Osteoblast (primary cell): ENCODE measurements at regions not wholly inside any gene's neighbourhood (a gene's known extent, or its start where the extent isn't known, plus 50 kb on each side); places are given as distances from the start of the nearest gene placed in this dataset.
A peak's percentile ranks its signal among the peaks of the same experiment; 100 is the strongest.

Source experiments
- DNase-seq: peaks from one replicate; pipeline ENCODE4 v3.0.0; 2011; ENCODE audit warnings: low spot score, mixed read lengths; ENCODE audit not compliant: insufficient read length; ENCODE audit errors: missing footprints
- H2AFZ ChIP-seq: 2 replicates; pipeline ENCODE4 v1.6.0; 2011; ENCODE audit warnings: mild to moderate bottlenecking, low read length
- H3K27ac ChIP-seq: 2 replicates; pipeline ENCODE4 v1.5.1; 2011; ENCODE audit warnings: mild to moderate bottlenecking, low read depth, low read length, moderate library complexity
- H3K27me3 ChIP-seq: 2 replicates; pipeline ENCODE4 v1.6.0; 2012; ENCODE audit warnings: mild to moderate bottlenecking, control low read depth, inconsistent platforms, low read length, moderate library complexity; ENCODE audit not compliant: insufficient read depth
- H3K36me3 ChIP-seq: 2 replicates; pipeline ENCODE4 v1.5.1; 2011; ENCODE audit warnings: mild to moderate bottlenecking, low read length, control low read depth, moderate library complexity; ENCODE audit not compliant: insufficient read depth
- H3K4me1 ChIP-seq: 2 replicates; pipeline ENCODE4 v1.5.1; 2011; ENCODE audit warnings: mild to moderate bottlenecking, low read length, control low read depth, moderate library complexity; ENCODE audit not compliant: insufficient read depth
- H3K4me2 ChIP-seq: 2 replicates; pipeline ENCODE4 v1.6.0; 2011; ENCODE audit warnings: mild to moderate bottlenecking, low read length; ENCODE audit not compliant: insufficient read depth
- H3K4me3 ChIP-seq: fragments of 200-600 bp; sonication (generic); 3 replicates; pipeline ENCODE4 v1.5.1; 2012; ENCODE audit warnings: mild to moderate bottlenecking, low read length, inconsistent platforms; ENCODE audit not compliant: insufficient read depth
- H3K79me2 ChIP-seq: 2 replicates; pipeline ENCODE4 v1.6.0; 2012; ENCODE audit warnings: mild to moderate bottlenecking, low read length, control low read depth, inconsistent platforms; ENCODE audit not compliant: insufficient read depth
- H3K9me3 ChIP-seq: 2 replicates; pipeline ENCODE4 v1.5.1; 2011; ENCODE audit warnings: low read depth, low read length, control low read depth
- H4K20me1 ChIP-seq: 2 replicates; pipeline ENCODE4 v1.6.0; 2012; ENCODE audit warnings: mild to moderate bottlenecking, low read length, control low read depth; ENCODE audit not compliant: insufficient read depth
- TF ChIP-seq, protein P1 (sequence below): IDR thresholded peaks from 2 replicates; pipeline ENCODE4 v1.5.1; 2011; ENCODE audit warnings: mild to moderate bottlenecking, low read depth, low read length, moderate library complexity; ENCODE audit errors: extremely low read depth

DNA sequence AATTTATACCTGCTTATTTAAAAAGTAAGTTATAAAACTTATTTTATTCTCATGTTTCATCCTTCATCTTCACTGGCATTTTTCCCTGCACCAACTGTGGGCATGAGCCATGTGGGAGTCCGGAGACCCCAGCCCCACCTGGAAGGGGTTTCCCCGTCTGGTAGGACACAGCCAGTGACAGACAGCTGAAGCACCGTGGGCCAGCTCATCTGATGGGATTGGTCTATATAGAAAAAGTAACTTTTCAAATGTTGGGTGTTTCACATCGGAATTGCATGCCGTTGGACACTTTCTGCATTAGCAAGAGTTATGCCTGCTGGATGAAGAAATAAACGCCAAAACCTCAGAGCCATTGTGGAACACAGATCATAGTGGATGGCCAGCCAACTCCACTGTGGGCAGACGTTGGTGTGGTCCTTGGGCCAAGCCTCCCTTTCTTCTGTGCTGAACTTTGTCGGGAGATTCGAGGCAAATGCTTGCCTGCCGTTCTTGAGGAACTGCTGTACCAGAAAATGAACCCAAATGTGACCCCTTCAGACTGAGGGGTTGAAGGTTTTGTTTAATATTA, 1329.3 kb downstream of the TBC1D22A start:
- Histone ChIP-seq H4K20me1 (no peaks in the 10 kb centered on the region), H2AFZ (no peak overlapping the region), H3K36me3 (no peaks in the 10 kb centered on the region), H3K9me3 (peaks cover 2% of the 10 kb centered on the region), H3K27me3 (no peaks in the 10 kb centered on the region), H3K27ac (no peak overlapping the region), H3K4me3 (no peak overlapping the region), H3K4me1 (no peaks in the 10 kb centered on the region), H3K79me2 (no peaks in the 10 kb centered on the region), H3K4me2 (no peak overlapping the region)
- no peak for DNase-seq
- TF ChIP-seq, protein P1, sequence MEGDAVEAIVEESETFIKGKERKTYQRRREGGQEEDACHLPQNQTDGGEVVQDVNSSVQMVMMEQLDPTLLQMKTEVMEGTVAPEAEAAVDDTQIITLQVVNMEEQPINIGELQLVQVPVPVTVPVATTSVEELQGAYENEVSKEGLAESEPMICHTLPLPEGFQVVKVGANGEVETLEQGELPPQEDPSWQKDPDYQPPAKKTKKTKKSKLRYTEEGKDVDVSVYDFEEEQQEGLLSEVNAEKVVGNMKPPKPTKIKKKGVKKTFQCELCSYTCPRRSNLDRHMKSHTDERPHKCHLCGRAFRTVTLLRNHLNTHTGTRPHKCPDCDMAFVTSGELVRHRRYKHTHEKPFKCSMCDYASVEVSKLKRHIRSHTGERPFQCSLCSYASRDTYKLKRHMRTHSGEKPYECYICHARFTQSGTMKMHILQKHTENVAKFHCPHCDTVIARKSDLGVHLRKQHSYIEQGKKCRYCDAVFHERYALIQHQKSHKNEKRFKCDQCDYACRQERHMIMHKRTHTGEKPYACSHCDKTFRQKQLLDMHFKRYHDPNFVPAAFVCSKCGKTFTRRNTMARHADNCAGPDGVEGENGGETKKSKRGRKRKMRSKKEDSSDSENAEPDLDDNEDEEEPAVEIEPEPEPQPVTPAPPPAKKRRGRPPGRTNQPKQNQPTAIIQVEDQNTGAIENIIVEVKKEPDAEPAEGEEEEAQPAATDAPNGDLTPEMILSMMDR, result no peak

DNA sequence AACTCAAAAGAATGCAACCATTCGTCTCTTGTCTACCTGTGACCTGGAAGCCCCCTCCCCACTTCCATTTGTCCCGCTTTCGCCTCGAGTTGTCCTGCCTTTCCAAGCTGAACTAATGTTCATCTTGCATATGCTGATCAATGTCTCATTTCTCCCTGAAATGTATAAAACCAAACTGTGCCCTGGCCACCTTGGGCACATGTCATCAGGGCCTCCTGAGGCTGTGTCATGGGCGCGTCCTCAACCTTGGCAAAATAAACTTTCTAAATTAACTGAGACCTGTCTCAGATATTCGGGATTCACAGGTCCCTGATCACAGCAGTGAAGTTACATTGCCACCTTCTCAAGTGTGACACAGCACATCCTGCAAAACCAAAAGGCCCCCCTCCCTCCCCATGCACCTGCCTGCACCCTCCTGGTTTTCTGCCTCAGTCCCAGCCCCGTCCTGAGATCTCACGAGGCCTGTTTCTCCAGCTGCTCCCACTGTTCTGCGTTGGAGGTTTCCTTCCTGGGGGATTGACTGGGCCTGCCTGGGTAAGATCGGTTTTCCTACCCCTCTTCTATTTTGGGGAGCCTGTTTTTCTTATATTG, 1328.7 kb downstream of the TBC1D22A start:
- H3K4me3 ChIP-seq, result no peak overlapping the region
- H3K36me3 ChIP-seq, result no peaks in the 10 kb centered on the region
- no peaks in the 10 kb centered on the region for H3K27me3 ChIP-seq
- no peak overlapping the region for H3K27ac ChIP-seq
- TF ChIP-seq, protein P1, result no peak
- H3K4me2 ChIP-seq, result no peak overlapping the region
- no peak overlapping the region for H2AFZ ChIP-seq
- H3K9me3 ChIP-seq, result peaks cover 2% of the 10 kb centered on the region
- no peaks in the 10 kb centered on the region for H3K79me2 ChIP-seq
- H3K4me1 ChIP-seq, result no peaks in the 10 kb centered on the region
- H4K20me1 ChIP-seq, result no peaks in the 10 kb centered on the region
- DNase-seq, result no peak

DNA sequence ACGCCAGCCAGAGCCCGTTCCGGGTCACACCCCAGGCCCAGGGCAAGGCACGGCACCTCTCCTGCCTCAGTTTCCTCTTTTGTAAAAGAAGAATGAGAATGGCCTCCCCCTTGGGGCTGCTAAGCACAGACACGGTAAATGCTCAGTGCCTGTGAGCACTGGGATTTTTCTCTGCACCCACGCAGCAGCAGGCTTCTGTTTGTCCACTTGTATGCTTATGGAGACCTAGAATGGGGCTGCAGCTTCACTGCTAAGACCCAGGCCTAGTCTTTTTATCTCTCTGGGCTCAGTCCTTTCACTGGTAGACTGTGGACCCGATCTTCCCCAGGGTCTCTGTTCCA, 1327.9 kb downstream of the TBC1D22A start:
- peaks cover 2% of the 10 kb centered on the region for H3K9me3 ChIP-seq

DNA sequence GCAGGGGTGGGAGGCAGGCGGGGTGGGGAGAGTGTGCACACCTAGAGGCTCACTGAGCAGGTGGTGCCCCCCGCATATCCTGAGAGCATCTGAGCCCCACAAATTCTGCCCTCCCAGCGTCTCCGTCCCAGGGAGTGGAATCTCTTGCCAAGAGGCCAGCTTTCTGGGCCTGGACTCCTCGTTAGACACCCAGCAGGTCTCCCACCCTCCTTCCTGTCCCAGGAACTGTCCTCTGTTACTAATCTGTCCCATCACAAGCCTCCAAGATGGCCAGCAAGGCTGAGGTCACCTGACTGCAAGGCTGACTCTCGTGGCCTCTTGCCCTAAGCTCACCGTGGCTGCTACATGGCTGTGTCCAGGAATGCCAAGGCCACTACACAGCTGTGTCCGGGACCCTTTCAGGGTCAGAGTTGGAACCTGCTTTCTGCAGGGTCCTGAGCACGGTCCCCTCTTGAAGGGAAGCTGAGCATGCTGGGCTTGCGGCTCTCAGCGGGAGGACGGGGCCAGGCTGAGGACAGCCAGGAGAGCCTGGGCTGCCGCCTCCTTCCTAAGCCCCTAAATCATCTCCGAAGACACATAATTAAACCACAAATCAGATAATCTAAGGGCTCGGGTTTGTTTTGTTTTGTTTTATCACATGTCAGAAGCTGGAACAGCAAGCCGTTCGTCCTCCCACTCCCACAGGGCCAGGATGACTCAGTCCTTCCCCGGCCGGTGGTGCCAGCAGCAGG, 1327.3 kb downstream of the TBC1D22A start:
- Histone ChIP-seq H3K27me3 (no peaks in the 10 kb centered on the region), H4K20me1 (no peaks in the 10 kb centered on the region), H3K27ac (no peak overlapping the region), H3K4me1 (no peaks in the 10 kb centered on the region), H3K4me3 (no peak overlapping the region), H3K36me3 (no peaks in the 10 kb centered on the region), H2AFZ (no peak overlapping the region), H3K9me3 (peaks cover 2% of the 10 kb centered on the region), H3K79me2 (no peaks in the 10 kb centered on the region), H3K4me2 (no peak overlapping the region)
- peak; percentile 97 for DNase-seq
- TF ChIP-seq, protein P1, result no peak

More for the DNA sequence above, 1327.9 kb downstream of the TBC1D22A start:
- H2AFZ ChIP-seq, result no peak overlapping the region
- no peaks in the 10 kb centered on the region for H3K79me2 ChIP-seq
- H3K4me3 ChIP-seq, result no peak overlapping the region
- no peaks in the 10 kb centered on the region for H4K20me1 ChIP-seq
- H3K36me3 ChIP-seq, result no peaks in the 10 kb centered on the region
- no peak overlapping the region for H3K27ac ChIP-seq
- H3K27me3 ChIP-seq, result no peaks in the 10 kb centered on the region
- H3K4me1 ChIP-seq, result no peaks in the 10 kb centered on the region
- no peak overlapping the region for H3K4me2 ChIP-seq
- DNase-seq, result no peak
- TF ChIP-seq, protein P1, result no peak
